Choroid plexus epithelial cell (primary cell): ENCODE measurements at regions not wholly inside any gene's neighbourhood (a gene's known extent, or its start where the extent isn't known, plus 50 kb on each side); places are given as distances from the start of the nearest gene placed in this dataset.

ENCODE experiments used
- DNase-seq: peaks from one replicate; pipeline ENCODE4 v3.0.0-alpha.2; 2010; ENCODE audit warnings: low read depth
- H3K4me3 ChIP-seq: 2 replicates; pipeline ENCODE4 v1.5.1; 2011; ENCODE audit warnings: low read depth, mild to moderate bottlenecking, control low read depth, low read length, moderate library complexity
- TF ChIP-seq, protein P1 (sequence below): conservative IDR thresholded peaks from 2 replicates; pipeline ENCODE4 v1.5.1; 2011; ENCODE audit warnings: low read depth, mild to moderate bottlenecking, control low read depth, inconsistent platforms, low read length, moderate library complexity

GRCh38 chr2:57886161-57886786 lies 160.3 kb upstream of the VRK2 start:
- DNase-seq = no peak
- no peak overlapping the region for H3K4me3 ChIP-seq
- TF ChIP-seq, protein P1, sequence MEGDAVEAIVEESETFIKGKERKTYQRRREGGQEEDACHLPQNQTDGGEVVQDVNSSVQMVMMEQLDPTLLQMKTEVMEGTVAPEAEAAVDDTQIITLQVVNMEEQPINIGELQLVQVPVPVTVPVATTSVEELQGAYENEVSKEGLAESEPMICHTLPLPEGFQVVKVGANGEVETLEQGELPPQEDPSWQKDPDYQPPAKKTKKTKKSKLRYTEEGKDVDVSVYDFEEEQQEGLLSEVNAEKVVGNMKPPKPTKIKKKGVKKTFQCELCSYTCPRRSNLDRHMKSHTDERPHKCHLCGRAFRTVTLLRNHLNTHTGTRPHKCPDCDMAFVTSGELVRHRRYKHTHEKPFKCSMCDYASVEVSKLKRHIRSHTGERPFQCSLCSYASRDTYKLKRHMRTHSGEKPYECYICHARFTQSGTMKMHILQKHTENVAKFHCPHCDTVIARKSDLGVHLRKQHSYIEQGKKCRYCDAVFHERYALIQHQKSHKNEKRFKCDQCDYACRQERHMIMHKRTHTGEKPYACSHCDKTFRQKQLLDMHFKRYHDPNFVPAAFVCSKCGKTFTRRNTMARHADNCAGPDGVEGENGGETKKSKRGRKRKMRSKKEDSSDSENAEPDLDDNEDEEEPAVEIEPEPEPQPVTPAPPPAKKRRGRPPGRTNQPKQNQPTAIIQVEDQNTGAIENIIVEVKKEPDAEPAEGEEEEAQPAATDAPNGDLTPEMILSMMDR = no peak

DNA sequence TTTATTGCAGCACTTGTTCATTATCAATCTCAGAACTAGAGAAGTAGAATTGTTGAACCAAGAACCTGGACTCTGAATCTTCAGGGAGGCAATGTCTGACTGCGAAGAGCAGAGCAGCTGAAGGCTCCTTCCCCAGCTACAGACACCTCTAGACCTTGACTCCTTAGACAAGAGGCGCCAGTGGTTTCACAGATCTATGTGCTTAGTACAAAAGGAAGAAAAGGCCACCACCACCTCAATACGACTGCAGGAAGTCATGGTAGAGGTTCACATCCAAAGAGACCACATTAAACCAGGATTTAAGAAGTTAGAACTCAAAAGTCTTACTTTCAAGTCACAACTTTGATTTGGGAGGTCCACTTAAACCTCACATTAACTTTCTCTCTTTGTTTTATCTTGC lies 158.1 kb upstream of the VRK2 start:
- TF ChIP-seq, protein P1 = no peak
- H3K4me3 ChIP-seq = no peak overlapping the region
- no peak for DNase-seq

GRCh38 chr2:57890464-57890863 lies 156.1 kb upstream of the VRK2 start:
- DNase-seq = peak; percentile 33
- no peak overlapping the region for H3K4me3 ChIP-seq
- TF ChIP-seq, protein P1 = no peak

DNA sequence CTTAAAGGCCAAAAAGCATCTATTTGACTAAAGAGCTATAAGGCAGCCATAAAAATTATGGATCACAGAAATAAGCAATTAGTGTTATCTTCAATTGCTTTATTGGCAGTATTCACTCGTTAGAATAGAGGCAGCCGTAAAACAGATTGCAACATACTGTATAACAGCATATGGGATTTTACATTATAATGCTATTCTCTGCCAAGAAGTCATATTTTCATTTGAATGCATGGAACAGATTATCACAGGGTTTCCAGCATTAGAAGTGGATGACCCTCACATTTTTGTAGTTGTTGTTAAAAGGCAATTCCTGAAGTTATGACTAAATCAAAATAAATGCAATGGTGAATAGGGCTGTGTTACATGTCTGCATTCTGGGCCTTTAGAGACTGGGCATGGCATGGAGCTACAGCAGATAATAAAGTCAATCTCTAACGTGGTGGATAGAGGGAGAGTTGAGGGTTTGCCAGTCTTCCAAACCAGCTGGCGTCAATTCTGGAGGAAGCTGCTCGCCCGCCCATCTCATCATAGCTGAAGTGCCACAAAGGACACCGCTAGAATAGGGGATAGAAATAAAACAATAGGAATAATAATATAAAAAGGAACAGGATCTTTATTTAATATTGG lies 155.4 kb upstream of the VRK2 start:
- TF ChIP-seq, protein P1 = no peak
- H3K4me3 ChIP-seq = no peak overlapping the region
- DNase-seq = peak; percentile 9

GRCh38 chr2:57892920-57893319 lies 153.7 kb upstream of the VRK2 start:
- TF ChIP-seq, protein P1 = no peak
- no peak for DNase-seq
- no peak overlapping the region for H3K4me3 ChIP-seq

- no peak overlapping the region for H3K4me3 ChIP-seq
- DNase-seq = no peak
- TF ChIP-seq, protein P1 = no peak
These were observed 153.3 kb upstream of the VRK2 start for GRCh38 chr2:57893347-57893746.

GRCh38 chr2:57893786-57894185 lies 152.8 kb upstream of the VRK2 start:
- no peak overlapping the region for H3K4me3 ChIP-seq
- DNase-seq = peak; percentile 27

More at GRCh38 chr2:57893786-57894185, 152.8 kb upstream of the VRK2 start:
- TF ChIP-seq, protein P1 = no peak
